HL-60/S4 treated with phorbol 12-myristate 13-acetate at 8.2 ng/mL for 4 days and 3 days (cell line): ENCODE measurements at regions not wholly inside any gene's neighbourhood (a gene's known extent, or its start where the extent isn't known, plus 50 kb on each side); places are given as distances from the start of the nearest gene placed in this dataset.

Source experiments
- in situ Hi-C: fragments of 300-500 bp; cut with MboI; formaldehyde crosslinking; loops from 2 replicates; pipeline ENCODE4 v1.15.0; 2022; ENCODE audit warnings: low sequenced_read_pairs

DNA sequence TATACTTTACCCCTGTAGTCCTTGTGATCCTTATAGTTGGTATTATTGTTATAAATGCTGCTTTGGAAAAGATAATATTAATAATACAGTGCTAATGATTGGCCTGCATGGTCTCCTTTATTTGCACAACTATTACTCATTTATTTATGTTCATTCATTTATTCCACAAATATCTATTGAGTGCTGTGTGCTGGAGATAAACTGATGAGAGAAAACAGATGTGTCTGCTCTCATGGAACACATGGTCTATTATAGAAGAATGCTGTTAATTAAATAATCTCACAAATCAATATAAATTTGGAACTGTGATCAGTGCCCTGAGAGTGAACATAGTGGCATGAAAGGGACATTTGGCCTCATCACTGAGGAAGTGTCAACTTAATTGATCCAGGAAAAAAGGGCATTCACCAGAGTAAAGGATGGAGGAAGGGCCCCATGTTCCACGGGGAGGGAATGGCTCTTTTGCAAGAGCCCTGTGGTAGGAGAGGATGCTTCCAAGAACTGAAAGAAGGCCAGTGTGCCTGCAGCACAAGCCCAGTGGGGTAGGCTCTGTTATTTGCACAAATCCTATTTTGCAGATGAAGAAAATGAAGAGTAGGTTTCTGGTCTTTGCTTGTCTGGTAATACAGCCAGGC lies 91.5 kb upstream of the STK39 start:
- in situ Hi-C loops: no loop called here

DNA sequence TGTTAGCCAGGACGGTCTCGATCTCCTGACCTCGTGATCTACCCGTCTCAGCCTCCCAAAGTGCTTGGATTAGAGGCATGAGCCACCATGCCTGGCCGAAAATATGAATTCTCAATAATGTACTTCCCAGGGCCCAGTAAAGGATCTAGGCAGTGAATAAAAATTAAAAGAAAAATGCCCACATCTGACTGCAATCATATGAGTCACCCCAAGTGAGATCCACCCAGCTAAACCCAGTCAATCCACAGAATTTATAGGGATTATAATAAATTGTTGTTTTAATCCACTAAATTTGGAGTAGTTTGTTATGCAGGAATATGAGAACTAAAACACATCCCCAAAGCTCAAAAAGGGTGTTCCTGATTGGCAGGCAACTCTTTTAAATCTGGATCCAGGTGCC lies 93.5 kb upstream of the STK39 start:
- in situ Hi-C loops: loop anchor here (10.0 kb wide), 1 partner anchor 574 kb away; no protein-coding TSS in a partner anchor

DNA sequence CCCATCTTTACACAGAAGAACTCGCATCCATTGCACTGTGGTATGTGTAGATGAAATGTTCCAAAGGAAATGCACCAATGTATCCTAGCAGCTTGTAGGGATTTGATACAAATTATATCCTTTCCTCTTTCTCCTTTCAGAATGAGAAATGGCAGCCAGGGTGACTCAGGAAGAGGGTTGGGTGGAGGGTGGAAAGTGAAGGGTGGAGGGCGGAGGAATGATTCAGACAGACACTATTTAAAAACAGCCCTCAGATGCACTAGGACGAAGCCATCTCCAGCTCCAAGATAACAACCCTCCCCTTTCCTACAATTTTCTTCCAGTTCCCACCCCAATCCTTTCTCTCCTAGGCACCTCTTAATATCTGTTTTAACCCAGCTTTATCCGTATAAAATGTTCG lies 96.2 kb upstream of the STK39 start:
- in situ Hi-C loops: loop anchor here (10.0 kb wide), 1 partner anchor 571 kb away; no protein-coding TSS in a partner anchor

DNA sequence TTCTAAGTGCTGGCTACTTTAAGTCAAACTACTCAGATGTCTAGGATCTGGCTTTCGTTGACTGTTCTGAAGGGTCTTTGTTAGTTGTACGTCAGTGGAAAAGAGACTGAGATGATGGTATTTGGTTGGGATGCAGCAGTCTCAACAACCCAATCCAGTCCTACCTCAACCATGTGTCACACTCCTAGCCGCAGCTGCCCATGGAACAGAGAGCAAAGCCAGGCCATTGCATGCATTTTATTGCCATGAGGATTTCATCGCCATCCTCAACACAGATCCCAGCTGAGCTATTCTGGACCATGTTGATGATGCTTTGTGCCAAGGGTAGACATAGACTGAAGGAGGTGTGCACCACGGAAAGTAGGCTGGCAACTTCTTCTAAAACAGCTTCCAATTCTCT lies 97.3 kb upstream of the STK39 start:
- in situ Hi-C loops: loop anchor here (10.0 kb wide), 1 partner anchor 570 kb away; no protein-coding TSS in a partner anchor

DNA sequence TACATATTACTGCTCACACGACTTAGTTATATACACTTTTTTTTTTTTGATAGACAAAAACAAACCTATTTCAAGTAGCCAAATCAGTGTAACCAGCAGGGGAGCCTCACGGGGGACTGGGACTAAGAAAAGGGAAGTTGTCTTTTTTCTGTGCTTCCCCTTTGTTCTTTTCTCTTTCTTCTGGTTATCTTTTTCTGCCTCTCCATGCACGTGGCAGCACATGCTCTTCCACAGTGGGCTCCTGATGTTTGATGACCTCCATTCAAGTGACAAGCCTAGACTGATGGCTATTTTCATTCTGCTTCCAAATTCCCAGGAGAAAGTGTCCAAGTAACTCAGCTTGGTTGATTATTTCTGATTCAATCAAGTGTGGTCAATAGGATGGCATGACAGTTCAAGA lies 98.2 kb upstream of the STK39 start:
- in situ Hi-C loops: loop anchor here (10.0 kb wide), 1 partner anchor 569 kb away; no protein-coding TSS in a partner anchor

DNA sequence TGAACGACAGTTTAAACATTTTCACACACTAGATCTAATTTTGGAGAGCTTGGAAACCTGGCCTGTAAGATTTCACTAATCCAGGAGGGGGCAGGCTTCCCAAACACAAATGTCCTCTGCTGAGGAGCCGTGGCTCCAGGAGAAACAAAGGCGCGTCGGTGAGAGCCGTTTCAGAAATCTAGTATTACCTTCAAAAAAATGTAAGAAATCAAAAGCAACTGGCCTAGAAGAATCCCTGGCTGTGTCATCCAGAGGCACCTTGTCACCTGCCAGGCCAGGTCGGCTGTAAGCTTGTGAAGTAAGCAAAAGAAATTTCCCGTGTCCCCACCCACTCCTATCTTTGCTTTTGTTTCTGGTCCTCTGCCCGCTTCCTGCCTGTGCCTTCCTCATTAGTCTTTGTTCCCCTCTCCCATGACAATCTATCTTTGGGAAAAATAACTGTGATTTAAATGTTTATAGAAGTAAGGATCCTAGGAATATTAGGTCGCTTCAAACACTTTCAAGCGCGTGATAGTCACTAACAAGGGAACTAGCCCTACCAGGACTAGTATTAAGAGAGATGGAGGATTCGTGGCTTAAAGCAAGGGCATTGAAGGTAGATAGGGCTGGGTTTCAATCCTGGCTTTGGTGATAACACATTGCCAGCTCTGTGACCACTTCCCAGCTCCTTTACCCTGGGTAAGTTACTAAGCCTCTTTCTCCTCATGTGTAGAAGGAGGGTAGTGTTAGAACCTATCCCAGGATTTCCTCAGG lies 99.5 kb upstream of the STK39 start:
- in situ Hi-C loops: loop anchor here (10.0 kb wide), 1 partner anchor 568 kb away; no protein-coding TSS in a partner anchor

DNA sequence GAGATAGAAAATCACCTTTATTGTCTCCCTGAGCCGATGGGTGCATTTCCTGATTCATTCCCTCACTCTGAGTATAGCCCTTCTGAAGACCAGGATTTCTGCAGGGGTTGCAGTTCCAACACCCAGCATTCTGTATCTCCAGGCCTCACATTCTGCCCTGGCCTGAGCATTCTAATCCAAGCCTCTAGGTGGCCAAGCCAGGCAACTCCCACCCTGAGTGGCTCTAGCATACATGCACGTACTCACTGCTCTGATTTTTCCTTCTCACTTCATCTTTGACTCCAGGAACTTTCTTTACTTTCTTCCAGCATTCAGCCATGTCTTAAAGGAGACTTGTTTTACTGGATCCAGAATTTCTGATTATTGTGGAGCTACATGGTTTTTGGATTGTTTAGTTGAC lies 100.7 kb upstream of the STK39 start:
- in situ Hi-C loops: loop anchor here (10.0 kb wide), 1 partner anchor 567 kb away; no protein-coding TSS in a partner anchor

DNA sequence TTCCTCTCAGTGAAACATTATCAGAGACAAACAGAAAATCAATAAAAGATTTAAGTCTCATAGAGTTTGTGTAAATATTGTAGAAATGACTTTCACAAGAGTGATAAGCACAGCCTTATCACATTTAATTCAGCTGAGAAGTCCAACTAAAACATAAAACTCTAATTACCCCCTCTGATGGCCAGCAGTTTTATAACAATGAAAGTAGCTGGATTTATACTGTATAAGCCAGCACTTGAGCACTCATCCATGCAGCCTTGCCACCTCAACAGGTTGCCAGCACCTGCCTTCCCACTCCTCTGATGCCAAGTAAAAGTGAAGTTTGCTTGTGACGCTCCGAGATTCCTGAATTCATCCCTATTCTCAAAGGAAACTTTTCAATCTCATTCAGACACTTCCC lies 103.0 kb upstream of the STK39 start:
- in situ Hi-C loops: no loop called here

DNA sequence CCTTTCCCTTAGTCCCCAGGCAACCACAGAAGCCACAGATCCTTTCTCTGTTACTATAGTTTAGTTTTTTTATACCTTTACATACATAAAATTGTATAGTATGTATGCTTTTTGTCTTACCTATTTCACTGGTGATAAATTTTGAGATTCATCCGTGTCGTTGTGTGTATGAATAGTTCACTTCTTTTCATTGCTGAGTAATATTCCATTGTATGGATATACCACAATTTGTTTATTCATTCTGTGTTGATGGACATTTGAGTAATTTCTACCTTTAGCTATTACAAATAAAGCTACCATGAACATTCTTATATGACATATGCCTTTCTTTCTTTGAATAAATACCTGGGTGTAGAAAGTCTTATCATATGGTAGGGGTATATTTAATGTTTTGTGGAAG lies 102.8 kb upstream of the CERS6 start:
- in situ Hi-C loops: no loop called here

DNA sequence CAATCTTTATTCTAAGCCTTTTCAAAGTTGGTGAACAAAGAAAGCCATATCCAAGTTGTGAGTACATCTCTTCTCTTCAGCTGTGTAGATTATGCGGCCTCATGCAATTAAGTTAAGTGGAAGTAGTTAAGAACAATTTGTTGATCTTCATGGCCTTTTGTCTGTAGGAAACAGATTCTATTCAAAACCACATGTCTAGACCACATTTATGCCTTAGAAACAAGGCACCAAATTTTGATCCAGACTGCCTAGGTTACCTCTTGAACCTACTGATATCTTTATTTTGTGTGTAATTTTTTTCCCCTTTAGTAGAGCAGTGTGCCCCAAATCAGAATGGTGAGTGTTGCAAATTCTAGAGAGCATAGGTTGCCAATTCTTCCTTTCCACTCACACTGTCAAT lies 101.6 kb upstream of the CERS6 start:
- in situ Hi-C loops: no loop called here

DNA sequence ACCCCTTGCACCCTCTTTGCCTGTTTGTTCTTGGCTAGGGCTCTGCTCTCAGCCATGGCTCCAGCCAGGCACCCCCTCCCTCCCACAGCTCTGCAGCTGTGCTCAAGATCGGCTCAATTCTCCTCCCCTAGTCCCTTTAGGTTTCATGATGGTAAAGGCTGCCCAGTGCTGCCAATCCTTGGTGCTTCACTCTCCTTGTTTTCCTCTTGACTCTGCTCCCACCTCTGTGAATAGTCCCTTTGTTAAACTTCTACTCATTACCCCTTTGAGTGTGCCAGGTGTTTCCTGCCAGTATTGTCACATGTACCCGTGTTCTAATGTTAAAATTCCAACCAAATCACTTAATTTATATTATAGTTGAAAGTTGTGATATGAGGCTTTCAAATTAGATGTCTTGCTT lies 101.0 kb upstream of the CERS6 start:
- in situ Hi-C loops: no loop called here

DNA sequence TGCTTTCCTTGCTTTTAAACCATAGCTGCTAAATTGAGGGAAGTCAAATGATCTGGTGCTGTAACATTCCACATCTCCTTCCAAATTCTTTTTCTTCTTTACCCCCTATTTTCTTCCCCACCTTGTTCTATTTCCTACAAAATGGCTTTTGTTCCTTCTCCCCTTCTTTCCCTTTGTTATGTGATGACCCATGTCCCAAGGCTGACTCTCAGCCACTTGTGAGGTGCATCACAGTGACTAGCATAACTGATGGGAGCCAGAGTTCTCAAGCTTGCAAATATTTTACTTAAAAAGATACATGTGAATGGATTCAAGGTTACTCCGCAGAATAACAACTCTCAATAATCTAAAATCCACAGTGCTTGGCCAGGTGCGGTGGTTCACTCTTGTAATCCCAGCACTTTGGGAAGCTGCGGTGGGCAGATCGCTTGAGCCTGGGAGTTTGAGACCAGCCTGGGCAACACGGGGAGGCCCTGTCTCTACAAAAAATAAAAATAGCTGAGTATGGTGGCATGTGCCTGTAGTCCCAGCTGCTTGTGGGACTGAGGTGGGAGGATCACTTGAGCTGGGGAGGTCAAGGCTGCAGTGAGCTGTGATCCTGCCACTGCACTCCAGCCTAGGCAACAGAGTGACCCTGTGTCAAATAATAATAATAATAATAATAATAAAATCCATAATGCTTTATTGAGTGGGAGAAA lies 100.1 kb upstream of the CERS6 start:
- in situ Hi-C loops: no loop called here

DNA sequence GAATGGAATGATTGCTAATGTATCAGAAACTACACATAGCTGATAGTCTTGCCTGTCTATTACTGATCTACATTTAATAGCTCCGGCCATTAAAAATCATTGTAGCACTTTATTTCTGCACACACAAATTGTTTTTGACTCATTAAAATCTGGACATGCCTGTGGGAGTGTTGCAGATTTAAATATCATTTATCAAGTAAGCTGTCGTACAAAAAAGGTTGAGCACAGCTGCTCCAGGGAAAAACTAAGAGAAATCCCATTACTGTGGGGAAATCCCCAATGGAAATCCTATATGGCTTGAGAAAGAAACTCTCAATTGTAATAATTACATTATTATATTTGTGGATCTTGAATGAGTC lies 99.6 kb upstream of the CERS6 start:
- in situ Hi-C loops: no loop called here

DNA sequence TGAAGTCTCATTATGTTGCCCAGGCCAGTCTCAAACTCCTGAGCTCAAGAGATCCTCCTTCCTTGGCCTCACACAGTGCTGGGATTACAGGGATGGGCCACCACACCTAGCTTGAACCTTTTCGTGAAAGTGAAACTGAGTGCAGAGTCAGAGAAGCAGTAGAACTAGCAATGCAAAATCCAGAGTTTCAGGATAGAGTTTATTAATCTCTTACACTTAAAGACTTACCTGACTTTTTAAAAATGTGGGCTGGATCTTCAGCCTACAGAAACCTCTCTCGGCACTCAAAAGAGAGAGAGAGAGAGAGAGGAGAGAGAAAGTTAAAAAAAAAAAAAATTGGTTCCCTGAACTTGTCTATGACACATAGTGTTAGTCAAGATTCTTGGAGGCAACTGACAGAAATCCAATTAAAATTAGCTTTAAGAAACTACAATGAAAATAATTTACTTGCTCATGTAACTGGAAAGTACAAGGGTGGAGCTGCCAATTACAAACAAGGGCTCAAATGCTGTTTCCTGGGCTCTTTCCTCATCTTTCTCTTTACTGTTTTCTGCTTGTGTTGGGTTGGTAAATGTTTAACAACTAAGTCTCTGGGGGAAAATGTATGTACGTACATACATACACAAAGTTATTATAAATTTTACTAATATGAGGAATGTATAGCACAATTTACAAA lies 98.1 kb upstream of the CERS6 start:
- in situ Hi-C loops: no loop called here

DNA sequence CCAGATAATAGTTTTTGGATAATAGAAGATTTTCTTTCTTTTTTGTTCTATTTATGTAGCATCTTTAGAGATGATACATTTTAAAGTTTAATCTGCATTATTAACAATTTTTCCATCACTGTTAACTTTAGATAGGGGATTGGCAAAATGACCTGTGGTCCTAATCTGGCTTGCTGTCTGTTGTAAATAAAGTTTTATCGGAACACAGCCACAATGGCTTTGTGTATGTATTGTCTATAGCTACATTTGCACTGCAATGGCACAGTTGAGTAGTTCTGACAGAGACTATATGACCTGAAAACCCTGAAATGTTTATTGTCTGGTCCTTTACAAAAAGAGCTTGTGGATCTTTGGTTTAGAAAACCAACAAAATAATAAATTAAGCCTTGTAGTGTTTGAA lies 97.0 kb upstream of the CERS6 start:
- in situ Hi-C loops: no loop called here

DNA sequence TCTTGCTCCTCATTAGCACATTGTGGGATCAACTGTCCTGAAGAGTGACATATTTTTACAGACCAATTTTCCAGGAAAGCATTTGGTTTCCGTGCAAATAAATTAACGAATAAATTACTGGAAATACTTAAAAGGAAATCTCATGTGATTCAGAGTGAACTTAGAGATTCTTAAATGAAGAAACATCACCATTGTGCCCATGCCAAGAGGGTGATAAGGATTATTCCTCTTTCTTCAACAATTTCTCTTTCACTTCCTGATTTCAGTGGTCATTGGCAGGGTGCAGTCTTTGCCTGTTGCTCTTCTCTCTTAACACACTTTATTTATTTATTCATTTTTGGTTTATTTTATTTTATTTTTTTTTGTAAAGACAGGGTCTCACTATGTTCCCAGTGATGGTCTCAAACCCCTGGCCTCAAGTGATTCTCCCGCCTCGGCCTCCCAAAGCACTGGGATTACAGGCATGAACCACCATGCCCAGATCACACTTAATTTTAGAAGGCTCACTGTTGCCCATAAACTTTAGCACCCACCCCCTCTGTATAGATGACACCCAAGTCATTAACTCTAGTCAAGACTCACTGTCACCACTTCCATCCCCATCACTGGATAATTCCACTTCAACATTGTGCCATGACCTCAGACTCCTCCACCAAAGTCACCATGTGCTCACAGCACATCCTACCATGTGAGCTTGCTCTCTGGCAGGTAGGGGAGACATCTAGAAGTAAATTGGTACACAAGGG lies 92.6 kb upstream of the CERS6 start:
- in situ Hi-C loops: no loop called here

DNA sequence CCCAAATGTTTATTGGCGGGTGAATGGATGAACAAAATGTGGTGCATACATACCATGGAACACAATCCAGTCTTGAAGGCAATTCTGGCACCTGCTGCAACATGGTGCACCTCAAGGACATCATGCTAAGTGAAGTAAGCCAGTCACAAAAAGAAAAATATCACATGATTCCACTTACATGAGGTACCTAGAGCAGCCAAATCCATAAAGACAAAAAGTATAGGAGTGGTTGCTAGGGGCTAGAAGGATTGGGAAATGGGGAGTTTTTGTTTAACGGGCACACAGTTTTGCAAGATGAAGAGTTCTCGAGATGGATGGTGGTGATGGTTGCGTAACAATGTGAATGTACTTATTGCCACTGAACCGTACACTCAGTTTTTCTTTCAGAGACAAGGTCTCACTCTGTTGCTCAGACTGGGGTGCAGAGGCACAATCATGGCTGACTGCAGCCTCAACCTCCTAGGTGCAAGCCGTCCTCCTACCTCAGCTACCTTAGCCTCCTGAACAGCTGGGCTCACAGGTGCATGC lies 90.9 kb upstream of the CERS6 start:
- in situ Hi-C loops: no loop called here

DNA sequence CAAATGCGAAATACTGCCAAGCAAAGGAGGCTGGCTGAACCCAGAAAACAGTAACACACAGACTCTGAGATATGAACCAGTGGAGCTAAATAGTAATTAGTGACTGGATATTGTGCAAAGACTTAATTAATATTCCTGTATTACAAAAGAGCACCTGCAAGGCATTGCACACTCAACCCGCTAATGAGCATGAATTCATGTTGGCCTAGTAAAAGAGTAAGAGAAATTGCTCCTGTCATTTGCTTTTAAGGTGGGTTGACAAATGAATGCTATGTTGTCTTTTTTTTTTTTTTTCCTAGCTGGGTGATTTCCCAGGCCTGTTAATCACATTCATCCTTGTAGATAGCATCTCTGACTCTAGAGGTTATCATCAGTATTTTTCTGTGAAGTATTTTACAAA lies 87.0 kb upstream of the CERS6 start:
- in situ Hi-C loops: no loop called here

DNA sequence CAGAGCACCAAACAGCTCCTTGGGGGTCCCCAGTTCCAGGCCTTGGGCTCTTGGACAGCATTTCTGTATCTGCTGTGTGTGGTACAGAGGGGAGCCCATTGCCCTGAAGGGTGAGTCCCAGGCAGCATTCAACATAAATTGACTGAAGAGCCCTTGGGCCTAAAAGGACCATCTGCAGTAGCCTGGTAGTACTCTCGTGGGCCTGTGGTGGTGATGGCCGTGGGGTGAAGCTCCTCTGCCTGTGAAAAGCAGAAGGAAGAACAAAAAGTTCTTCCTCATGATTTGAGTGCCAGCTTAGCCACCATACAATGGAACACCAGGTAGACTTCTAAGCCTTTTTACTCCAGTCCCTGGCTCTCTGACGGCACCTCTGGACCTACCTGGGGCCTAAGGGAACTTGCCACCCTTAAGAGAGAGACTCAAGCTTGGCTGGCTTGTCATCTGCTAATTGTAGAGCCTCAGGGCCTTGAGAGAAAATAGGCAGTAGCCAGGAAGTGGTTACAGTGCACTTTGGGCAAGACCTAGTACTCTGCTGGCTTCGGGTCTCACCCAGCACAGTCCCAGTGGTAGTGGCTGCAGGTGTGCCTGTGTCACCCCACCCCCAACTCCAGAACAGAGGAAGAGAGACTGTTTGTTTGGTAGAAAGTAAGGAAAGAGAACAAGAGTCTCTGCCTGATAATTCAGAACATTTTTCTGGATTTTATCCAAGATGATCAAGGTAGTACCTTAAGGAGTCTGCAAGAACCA lies 84.6 kb upstream of the CERS6 start:
- in situ Hi-C loops: no loop called here

DNA sequence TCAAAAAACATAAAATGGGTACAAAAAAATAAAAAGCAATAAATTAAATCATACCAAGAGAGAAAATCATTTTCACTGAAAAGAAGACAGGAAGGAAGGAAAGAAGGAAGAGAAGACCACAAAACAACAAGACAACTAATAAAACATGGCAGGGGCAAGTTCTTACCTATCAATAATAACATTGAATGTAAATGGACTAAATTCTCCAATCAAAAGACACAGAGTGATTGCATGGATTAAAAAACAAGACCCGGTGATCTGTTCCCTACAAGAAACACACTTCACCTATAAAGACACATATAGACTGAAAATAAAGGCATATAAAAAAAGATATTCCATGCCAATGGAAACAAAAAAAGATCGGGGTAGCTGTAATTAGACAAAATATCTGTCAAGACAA lies 82.6 kb upstream of the CERS6 start:
- in situ Hi-C loops: no loop called here
